Esophagus muscularis mucosa (tissue), 4 donors: ENCODE measurements at regions not wholly inside any gene's neighbourhood (a gene's known extent, or its start where the extent isn't known, plus 50 kb on each side); places are given as distances from the start of the nearest gene placed in this dataset.
"Not testable (repeated sequence)": the region's sequence is repeated elsewhere in the genome, so short reads cannot be mapped to it uniquely, and the experiment has no call there.

Source experiments
- DNase-seq: peaks from one replicate; pipeline ENCODE4 v3.0.0-alpha.2; 2017; ENCODE audit errors: extremely low spot score
- H3K27ac ChIP-seq, 4 donors: fragments of 200-600 bp; sonication (generic); replicated peaks in 1 of 4; 1 replicate in 3 of 4; 2 replicates in 1 of 4; pipeline ENCODE4 v1.5.1; 2016 to 2019; ENCODE audit warnings: mild to moderate bottlenecking in 1 of 4
- H3K27me3 ChIP-seq, 4 donors: fragments of 200-600 bp; sonication (generic); one replicate each; pipeline versions ENCODE4 v1.5.1 to v1.6.0; 2016 to 2019
- H3K36me3 ChIP-seq, 4 donors: fragments of 200-600 bp; sonication (generic); one replicate each; pipeline ENCODE4 v1.5.1; 2016 to 2019
- H3K4me1 ChIP-seq, 4 donors: fragments of 200-600 bp; sonication (generic); one replicate each; pipeline ENCODE4 v1.5.1; 2016 to 2019
- H3K4me3 ChIP-seq, 4 donors: fragments of 200-600 bp; sonication (generic); 1 replicate in 2 of 4; 2 replicates in 2 of 4; pipeline ENCODE4 v1.5.1; 2016 to 2019; ENCODE audit warnings: mild to moderate bottlenecking in 4 of 4, moderate library complexity in 1 of 4
- H3K9me3 ChIP-seq, 4 donors: fragments of 200-600 bp; sonication (generic); 1 replicate in 3 of 4; 2 replicates in 1 of 4; pipeline ENCODE4 v1.5.1; 2016 to 2019
- CTCF ChIP-seq, 3 experiments: fragments of 200-600 bp in 2 of 3; fragments of 450-650 bp in 1 of 3; sonication (generic) in 2 of 3; IDR thresholded peaks; one replicate each; pipeline ENCODE4 v1.5.1; 2017 to 2019; ENCODE audit warnings: antibody characterized with exemption in 3 of 3, mild to moderate bottlenecking in 2 of 3, moderate library complexity in 1 of 3
- EP300 ChIP-seq: sonication (generic); formaldehyde crosslinking; IDR thresholded peaks from one replicate; pipeline ENCODE4 v1.6.1; 2017; ENCODE audit warnings: antibody characterized with exemption
- POLR2A ChIP-seq: fragments of 450-650 bp; IDR thresholded peaks from one replicate; pipeline ENCODE4 v1.6.1; 2017; ENCODE audit warnings: antibody characterized with exemption, moderate library complexity, mild to moderate bottlenecking, low read depth
- POLR2AphosphoS5 ChIP-seq, 2 donors: sonication (generic); formaldehyde crosslinking; IDR thresholded peaks; one replicate each; pipeline ENCODE4 v1.6.1; 2017; ENCODE audit warnings: antibody characterized with exemption in 2 of 2
- WGBS: methylation state at CpG from one replicate; pipeline ENCODE4 v1.1.5; 2018; 5-methylcytosine and 5-hydroxymethylcytosine counted together
- intact Hi-C: fragments of 100-400 bp; cut with DNase I; formaldehyde crosslinking; loops from one replicate; pipeline ENCODE4 v1.15.1; 2023

GRCh38 chr6:74482180-74482579 is 723.7 kb downstream of the COL12A1 start:
- 100% methylated on average over 1 of the region's 1 CpG for WGBS
- H3K27ac ChIP-seq: no peak overlapping the region
- no peak for DNase-seq
- H3K4me3 ChIP-seq: no peak overlapping the region
- peaks cover 0 to 19% (median 5%) of the 10 kb centered on the region in 4 donors for H3K4me1 ChIP-seq
- no peak for TF ChIP-seq EP300
- no peaks in the 10 kb centered on the region for H3K36me3 ChIP-seq
- H3K27me3 ChIP-seq: no peaks in the 10 kb centered on the region
- no peaks in the 10 kb centered on the region for H3K9me3 ChIP-seq
- intact Hi-C loops: no loop called here

DNA sequence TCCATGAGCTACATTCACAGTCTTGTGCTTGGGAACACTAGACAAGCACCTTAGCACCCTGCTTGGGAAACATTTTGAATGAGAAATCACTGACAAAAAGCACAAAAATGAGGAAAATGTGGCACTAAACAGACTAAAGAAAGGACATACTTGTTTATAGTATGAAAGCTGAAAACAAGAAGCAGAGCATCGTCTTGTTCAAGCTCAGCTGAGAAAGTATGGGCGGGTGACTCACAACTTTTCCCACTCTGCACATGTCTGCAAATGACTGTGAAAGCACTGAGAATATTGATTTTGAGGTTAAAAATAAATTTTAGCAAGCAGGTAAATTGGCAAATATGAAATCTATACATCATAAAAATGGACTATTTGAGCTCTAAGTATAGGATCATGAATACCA is 725.3 kb downstream of the COL12A1 start:
- Histone ChIP-seq H3K27me3 (no peaks in the 10 kb centered on the region), H3K9me3 (no peaks in the 10 kb centered on the region), H3K27ac (no peak overlapping the region), H3K36me3 (no peaks in the 10 kb centered on the region), H3K4me1 (peaks cover 0 to 31% (median 15%) of the 10 kb centered on the region in 4 donors), H3K4me3 (no peak overlapping the region)
- WGBS: 73% methylated on average over 2 of the region's 2 CpGs
- no peak for DNase-seq
- no peak for TF ChIP-seq POLR2A
- TF ChIP-seq EP300: no peak
- TF ChIP-seq CTCF (IDR thresholded peaks at IDR 0.05): no peak
- no peak for TF ChIP-seq POLR2AphosphoS5 (IDR thresholded peaks at IDR 0.05)
- intact Hi-C loops: no loop called here

- no peak for TF ChIP-seq POLR2A
- no peak for TF ChIP-seq CTCF (IDR thresholded peaks at IDR 0.05)
- TF ChIP-seq EP300: no peak
- no peak for TF ChIP-seq POLR2AphosphoS5 (IDR thresholded peaks at IDR 0.05)
- H3K27ac ChIP-seq: no peak overlapping the region
- WGBS: 93% methylated on average over 8 of the region's 8 CpGs
- no peak overlapping the region for H3K4me3 ChIP-seq
- no peaks in the 10 kb centered on the region for H3K36me3 ChIP-seq
- H3K27me3 ChIP-seq: no peaks in the 10 kb centered on the region
- intact Hi-C loops: no loop called here
- no peaks in the 10 kb centered on the region for H3K9me3 ChIP-seq
- H3K4me1 ChIP-seq: peaks cover 0 to 31% (median 15%) of the 10 kb centered on the region in 4 donors
- no peak for DNase-seq
Observed at GRCh38 chr6:74479960-74480359, 725.9 kb downstream of the COL12A1 start.

DNA sequence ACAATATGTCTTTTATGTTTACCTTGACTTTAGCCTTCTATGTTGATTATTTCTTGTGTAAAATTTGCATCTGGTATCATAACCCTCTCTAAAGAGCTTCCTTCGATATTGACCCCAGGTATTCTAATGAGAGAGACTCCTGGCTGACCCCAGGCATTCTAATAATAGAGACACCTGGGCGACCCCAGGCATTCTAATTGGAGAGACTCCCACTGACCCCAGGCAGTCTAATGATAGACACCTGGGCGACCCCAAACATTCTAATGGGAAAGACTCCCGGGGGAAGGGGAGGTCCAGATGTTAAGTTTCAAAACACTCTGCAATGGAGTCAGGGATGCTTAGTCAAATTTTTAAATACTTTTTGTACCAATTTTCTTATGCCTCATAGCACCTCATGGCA is 726.4 kb downstream of the COL12A1 start:
- TF ChIP-seq CTCF (IDR thresholded peaks at IDR 0.05) (no peak), POLR2AphosphoS5 (IDR thresholded peaks at IDR 0.05) (no peak), EP300 (no peak), POLR2A (no peak)
- Histone ChIP-seq H3K36me3 (no peaks in the 10 kb centered on the region), H3K9me3 (no peaks in the 10 kb centered on the region), H3K27me3 (no peaks in the 10 kb centered on the region), H3K27ac (no peak overlapping the region), H3K4me1 (peaks cover 0 to 31% (median 15%) of the 10 kb centered on the region in 4 donors), H3K4me3 (no peak overlapping the region)
- no peak for DNase-seq
- 80% methylated on average over 4 of the region's 4 CpGs for WGBS
- intact Hi-C loops: no loop called here

DNA sequence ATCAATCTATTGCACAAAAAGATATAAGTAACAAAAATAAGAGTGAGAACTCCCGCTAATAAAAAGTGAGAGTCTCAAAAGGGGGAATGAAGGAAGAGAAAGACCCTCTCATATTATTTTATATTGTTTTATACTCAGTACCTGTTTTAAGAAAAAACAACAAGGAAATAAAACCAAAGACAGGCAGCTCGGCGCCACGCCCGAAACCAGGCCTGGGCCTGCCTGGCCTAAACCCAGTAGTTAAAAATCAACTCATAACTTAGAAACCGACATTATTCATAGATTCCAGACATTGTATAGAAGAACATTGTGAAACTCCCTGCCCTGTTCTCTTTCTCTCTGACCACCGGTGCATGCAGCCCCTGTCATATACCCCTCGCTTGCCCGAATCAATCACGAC is 731.8 kb downstream of the COL12A1 start:
- WGBS: 96% methylated on average over 10 of the region's 10 CpGs
- not testable (repeated sequence) for H3K27me3 ChIP-seq, H3K36me3 ChIP-seq

GRCh38 chr6:74468552-74468951 is 737.3 kb downstream of the COL12A1 start:
- H3K4me3 ChIP-seq, H3K27ac ChIP-seq, H3K27me3 ChIP-seq, H3K36me3 ChIP-seq, H3K9me3 ChIP-seq, DNase-seq, intact Hi-C loops, H3K4me1 ChIP-seq: not testable (repeated sequence)
- WGBS: 82% methylated on average over 12 of the region's 15 CpGs

More for the DNA sequence above, 731.8 kb downstream of the COL12A1 start:
- H3K27ac ChIP-seq, H3K9me3 ChIP-seq, H3K4me3 ChIP-seq, intact Hi-C loops, DNase-seq: not testable (repeated sequence)
- H3K4me1 ChIP-seq: peaks cover 0 to 29% (median 15%) of the 10 kb centered on the region in 4 donors
